ENCODE measurements at regions not wholly inside any gene's neighbourhood (a gene's known extent, or its start where the extent isn't known, plus 50 kb on each side); places are given as distances from the start of the nearest gene placed in this dataset.

DNA sequence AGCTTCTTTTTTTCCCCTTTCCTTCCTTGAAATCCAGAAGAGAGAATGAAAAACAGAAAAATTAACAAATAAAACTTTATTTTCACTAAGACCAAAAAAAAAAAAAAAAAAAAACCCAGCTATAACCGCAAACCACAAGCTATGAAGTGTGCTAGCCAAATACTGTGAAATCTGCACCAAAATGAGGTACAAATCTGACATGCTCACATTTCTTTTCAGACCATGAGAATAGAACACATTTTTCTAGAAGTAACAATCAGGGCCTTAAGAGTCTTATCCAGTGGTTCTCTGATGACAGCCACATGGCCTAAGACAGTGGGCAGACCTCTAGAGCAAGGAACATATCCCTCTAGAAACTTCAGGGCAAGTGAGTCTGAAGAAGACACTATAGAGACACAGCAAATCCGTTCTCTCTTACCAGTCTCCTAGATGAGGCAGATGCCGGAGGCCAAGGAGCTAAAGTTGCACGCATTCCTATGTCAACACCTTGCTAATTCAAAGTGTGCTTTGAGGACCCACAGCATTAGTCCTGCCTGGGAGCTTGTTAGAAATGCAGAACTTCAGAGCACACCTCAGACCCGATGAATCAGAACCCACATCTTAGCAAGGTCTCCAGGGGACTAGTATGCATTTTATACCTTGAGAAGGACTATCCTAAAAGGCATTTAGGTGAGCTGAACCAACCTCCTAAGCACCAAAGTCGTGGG is 317.1 kb downstream of the MYCN start:
- H3K27me3 ChIP-seq (ENCODE audit: insufficient read depth, low read length): no peaks in the 10 kb centered on the region
- peaks cover 4% of the 10 kb centered on the region; the same call in 1 of the 2 replicates for H3K4me1 ChIP-seq (ENCODE audit: insufficient read depth, low read length)
- H3K9ac ChIP-seq (ENCODE audit: low read depth, low read length): no peak overlapping the region
- no peak overlapping the region for H3K27ac ChIP-seq (ENCODE audit: low read depth, low read length)
- H3K36me3 ChIP-seq (ENCODE audit: insufficient read depth, low read length): no peaks in the 10 kb centered on the region
- 88% methylated on average over 6 of the region's 6 CpGs for WGBS
- no peak overlapping the region for H3K4me3 ChIP-seq (ENCODE audit: low read length)
- H3K9me3 ChIP-seq (ENCODE audit: insufficient read depth, low read depth, low read length): 0 out of 2 replicates have a peak, but pooled peaks cover 2% of the 10 kb centered on the region

DNA sequence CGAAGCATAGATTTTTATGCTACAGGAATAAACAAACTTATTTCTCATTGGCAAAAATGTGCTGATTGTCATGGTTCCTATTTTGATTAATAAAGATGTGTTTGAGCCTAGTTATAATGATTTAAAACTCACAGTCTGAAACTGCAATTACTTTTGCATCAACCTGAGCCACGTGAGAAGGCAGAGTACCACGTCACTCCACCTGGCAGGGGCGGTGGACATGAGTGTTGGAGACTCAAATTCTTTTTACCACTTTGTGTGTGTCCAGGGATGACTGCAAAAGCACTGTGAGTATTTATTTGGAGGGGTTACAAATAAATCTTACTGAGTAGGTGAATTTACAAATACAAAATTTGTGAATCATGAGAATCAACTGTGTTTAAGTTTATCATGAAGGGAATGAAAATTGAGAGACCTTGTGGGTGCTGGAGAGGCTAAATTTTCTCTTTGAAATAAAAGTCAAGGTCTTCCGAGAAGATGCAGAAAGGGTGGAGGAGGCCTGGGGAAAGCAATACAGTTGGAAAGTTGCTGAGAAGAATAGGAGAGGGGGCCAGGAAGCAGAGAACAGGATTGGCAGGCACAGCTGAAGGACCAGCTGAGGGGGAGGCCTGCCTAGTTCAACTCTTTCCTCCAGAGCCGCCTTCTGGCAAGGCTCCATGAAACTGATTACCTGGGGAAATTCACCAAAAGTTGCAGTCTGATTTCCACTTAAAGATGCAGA is 316.4 kb downstream of the MYCN start:
- H3K9ac ChIP-seq (ENCODE audit: low read depth, low read length): no peak overlapping the region
- no peaks in the 10 kb centered on the region for H3K27me3 ChIP-seq (ENCODE audit: insufficient read depth, low read length)
- 93% methylated on average over 6 of the region's 6 CpGs for WGBS
- 0 out of 2 replicates have a peak, but pooled peaks cover 4% of the 10 kb centered on the region for H3K4me1 ChIP-seq (ENCODE audit: insufficient read depth, low read length)
- H3K27ac ChIP-seq (ENCODE audit: low read depth, low read length): no peak overlapping the region
- no peaks in the 10 kb centered on the region for H3K36me3 ChIP-seq (ENCODE audit: insufficient read depth, low read length)
- 0 out of 2 replicates have a peak, but pooled peaks cover 2% of the 10 kb centered on the region for H3K9me3 ChIP-seq (ENCODE audit: insufficient read depth, low read depth, low read length)
- H3K4me3 ChIP-seq (ENCODE audit: low read length): no peak overlapping the region

DNA sequence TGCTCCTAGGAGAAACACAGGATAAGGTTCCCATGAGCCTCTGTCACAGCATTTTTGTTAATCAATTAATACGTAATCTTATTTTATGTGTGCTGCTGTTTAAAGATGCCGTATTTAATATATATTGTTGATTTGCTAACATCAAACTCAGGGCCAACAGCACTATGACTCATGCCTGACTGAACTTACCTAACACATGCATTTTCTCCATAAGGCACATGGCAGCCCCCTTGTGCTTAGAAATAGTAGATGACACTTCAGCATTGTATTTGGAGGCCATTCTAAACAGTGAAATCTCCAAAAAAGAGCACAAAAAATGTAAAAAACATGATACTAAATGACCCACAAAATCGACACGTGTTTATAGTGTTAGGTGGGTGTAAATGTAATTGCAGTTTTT is 314.8 kb downstream of the MYCN start:
- Histone ChIP-seq H3K4me3 (ENCODE audit: low read length) (no peak overlapping the region), H3K27ac (ENCODE audit: low read depth, low read length) (no peak overlapping the region), H3K36me3 (ENCODE audit: insufficient read depth, low read length) (no peaks in the 10 kb centered on the region), H3K9me3 (ENCODE audit: insufficient read depth, low read depth, low read length) (0 out of 2 replicates have a peak, but pooled peaks cover 2% of the 10 kb centered on the region), H3K4me1 (ENCODE audit: insufficient read depth, low read length) (0 out of 2 replicates have a peak, but pooled peaks cover 6% of the 10 kb centered on the region), H3K9ac (ENCODE audit: low read depth, low read length) (no peak overlapping the region), H3K27me3 (ENCODE audit: insufficient read depth, low read length) (no peaks in the 10 kb centered on the region)
- WGBS: 100% methylated on average over 3 of the region's 4 CpGs

DNA sequence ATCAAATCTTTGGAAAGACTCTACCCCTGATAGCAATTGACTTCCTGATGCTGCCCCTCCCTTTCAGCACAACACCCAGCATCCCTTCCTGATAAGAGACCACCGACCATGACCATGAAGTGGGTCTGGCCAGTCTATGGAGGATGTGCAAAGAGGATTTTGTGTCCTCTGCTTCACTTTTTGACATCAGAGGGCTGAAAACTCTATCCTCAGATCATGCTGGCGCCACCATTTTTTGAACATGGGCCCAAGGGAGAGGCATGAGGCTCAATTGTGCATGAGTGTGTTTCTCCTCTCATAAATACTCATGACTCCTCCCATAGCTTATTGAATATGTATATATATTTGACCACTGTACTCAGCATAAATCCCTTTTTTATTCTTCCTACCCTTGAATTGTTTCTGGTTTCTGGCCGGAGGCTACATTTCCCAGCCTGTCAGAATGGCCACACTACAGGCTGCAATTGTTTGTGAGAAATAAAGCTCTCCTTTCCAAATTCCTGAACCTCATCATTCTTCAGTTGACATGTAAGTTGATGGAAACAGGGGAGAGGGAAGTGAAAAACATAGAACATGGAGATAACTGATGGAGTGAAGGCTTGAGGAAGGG is 314.1 kb downstream of the MYCN start:
- 0 out of 2 replicates have a peak, but pooled peaks cover 2% of the 10 kb centered on the region for H3K9me3 ChIP-seq (ENCODE audit: insufficient read depth, low read depth, low read length)
- no peak overlapping the region for H3K27ac ChIP-seq (ENCODE audit: low read depth, low read length)
- no peak overlapping the region for H3K9ac ChIP-seq (ENCODE audit: low read depth, low read length)
- H3K4me1 ChIP-seq (ENCODE audit: insufficient read depth, low read length): 0 out of 2 replicates have a peak, but pooled peaks cover 7% of the 10 kb centered on the region
- H3K27me3 ChIP-seq (ENCODE audit: insufficient read depth, low read length): no peaks in the 10 kb centered on the region
- no peaks in the 10 kb centered on the region for H3K36me3 ChIP-seq (ENCODE audit: insufficient read depth, low read length)
- H3K4me3 ChIP-seq (ENCODE audit: low read length): no peak overlapping the region
- 85% methylated on average over 3 of the region's 3 CpGs for WGBS

DNA sequence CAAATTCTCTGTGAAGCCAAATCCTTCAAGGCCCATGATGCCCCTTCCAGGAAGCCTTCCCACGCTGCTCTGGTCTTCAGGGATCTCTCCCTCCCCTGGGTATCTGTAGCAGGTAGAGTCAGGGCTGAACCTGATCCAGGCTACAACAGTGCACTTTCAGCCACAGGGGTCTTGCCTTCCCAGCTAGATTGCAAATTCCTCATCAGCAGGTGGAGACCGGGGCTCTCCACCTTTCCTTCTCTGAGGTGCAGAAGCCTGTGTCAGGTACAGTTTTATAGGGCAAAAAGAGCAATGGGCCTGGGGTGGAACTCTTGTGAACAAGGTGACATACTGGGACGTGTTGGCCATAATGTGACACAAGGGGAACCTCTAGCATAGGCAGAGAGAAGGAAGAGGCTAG is 312.9 kb downstream of the MYCN start:
- H3K4me3 ChIP-seq (ENCODE audit: low read length): no peak overlapping the region
- no peaks in the 10 kb centered on the region for H3K36me3 ChIP-seq (ENCODE audit: insufficient read depth, low read length)
- 0 out of 2 replicates have a peak, but pooled peaks cover 2% of the 10 kb centered on the region for H3K9me3 ChIP-seq (ENCODE audit: insufficient read depth, low read depth, low read length)
- no peaks in the 10 kb centered on the region for H3K27me3 ChIP-seq (ENCODE audit: insufficient read depth, low read length)
- H3K4me1 ChIP-seq (ENCODE audit: insufficient read depth, low read length): peaks cover 18% of the 10 kb centered on the region
- WGBS: 90% methylated on average over 3 of the region's 3 CpGs
- no peak overlapping the region for H3K9ac ChIP-seq (ENCODE audit: low read depth, low read length)
- H3K27ac ChIP-seq (ENCODE audit: low read depth, low read length): no peak overlapping the region

DNA sequence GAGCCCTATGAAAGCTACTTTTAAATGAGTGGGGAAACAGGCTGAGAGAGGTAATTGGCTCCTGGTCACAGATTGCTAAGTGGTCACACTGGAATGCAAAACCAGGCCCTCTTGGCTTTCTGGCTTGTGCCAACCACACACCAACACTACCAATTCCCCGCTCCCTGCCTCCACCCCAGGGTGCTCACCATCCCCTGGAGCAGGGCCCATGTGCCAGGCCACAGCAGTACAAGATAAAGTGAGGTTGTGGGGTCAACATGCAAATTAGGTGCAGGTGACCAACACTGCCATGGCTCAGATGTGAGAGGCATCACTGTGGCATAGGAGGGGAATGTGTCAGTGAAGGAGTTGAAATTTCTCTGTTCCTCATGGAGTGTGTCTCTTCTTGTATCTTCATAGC is 312.5 kb downstream of the MYCN start:
- WGBS: 100% methylated on average over 1 of the region's 1 CpG
- H3K4me3 ChIP-seq (ENCODE audit: low read length): no peak overlapping the region
- H3K27ac ChIP-seq (ENCODE audit: low read depth, low read length): no peak overlapping the region
- no peaks in the 10 kb centered on the region for H3K36me3 ChIP-seq (ENCODE audit: insufficient read depth, low read length)
- no peak overlapping the region for H3K9ac ChIP-seq (ENCODE audit: low read depth, low read length)
- H3K27me3 ChIP-seq (ENCODE audit: insufficient read depth, low read length): no peaks in the 10 kb centered on the region
- peaks cover 18% of the 10 kb centered on the region for H3K4me1 ChIP-seq (ENCODE audit: insufficient read depth, low read length)
- 0 out of 2 replicates have a peak, but pooled peaks cover 2% of the 10 kb centered on the region for H3K9me3 ChIP-seq (ENCODE audit: insufficient read depth, low read depth, low read length)

DNA sequence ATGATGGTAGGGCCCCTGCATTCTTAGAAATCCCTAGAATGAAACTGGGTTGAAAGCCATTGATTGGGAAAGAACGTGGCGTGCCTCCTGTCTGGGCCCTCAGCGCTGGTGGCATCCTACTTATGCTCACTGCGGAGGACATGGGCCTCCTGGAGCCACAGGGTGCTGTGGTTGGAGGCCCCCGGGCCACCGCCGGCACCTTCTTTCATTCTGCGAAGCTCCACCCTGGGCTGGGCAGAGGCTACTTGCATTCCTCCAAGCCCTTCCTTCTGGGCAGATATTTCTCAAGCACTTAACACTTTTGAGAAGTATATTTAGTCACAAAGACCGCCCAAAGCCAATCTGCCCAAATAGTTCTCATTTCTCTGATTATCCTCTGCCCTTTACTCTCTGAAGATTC is 311.9 kb downstream of the MYCN start:
- H3K9me3 ChIP-seq (ENCODE audit: insufficient read depth, low read depth, low read length): 0 out of 2 replicates have a peak, but pooled peaks cover 2% of the 10 kb centered on the region
- no peaks in the 10 kb centered on the region for H3K36me3 ChIP-seq (ENCODE audit: insufficient read depth, low read length)
- H3K27ac ChIP-seq (ENCODE audit: low read depth, low read length): no peak overlapping the region
- no peak overlapping the region for H3K9ac ChIP-seq (ENCODE audit: low read depth, low read length)
- peaks cover 18% of the 10 kb centered on the region for H3K4me1 ChIP-seq (ENCODE audit: insufficient read depth, low read length)
- no peak overlapping the region for H3K4me3 ChIP-seq (ENCODE audit: low read length)
- 87% methylated on average over 9 of the region's 9 CpGs for WGBS
- H3K27me3 ChIP-seq (ENCODE audit: insufficient read depth, low read length): no peaks in the 10 kb centered on the region

DNA sequence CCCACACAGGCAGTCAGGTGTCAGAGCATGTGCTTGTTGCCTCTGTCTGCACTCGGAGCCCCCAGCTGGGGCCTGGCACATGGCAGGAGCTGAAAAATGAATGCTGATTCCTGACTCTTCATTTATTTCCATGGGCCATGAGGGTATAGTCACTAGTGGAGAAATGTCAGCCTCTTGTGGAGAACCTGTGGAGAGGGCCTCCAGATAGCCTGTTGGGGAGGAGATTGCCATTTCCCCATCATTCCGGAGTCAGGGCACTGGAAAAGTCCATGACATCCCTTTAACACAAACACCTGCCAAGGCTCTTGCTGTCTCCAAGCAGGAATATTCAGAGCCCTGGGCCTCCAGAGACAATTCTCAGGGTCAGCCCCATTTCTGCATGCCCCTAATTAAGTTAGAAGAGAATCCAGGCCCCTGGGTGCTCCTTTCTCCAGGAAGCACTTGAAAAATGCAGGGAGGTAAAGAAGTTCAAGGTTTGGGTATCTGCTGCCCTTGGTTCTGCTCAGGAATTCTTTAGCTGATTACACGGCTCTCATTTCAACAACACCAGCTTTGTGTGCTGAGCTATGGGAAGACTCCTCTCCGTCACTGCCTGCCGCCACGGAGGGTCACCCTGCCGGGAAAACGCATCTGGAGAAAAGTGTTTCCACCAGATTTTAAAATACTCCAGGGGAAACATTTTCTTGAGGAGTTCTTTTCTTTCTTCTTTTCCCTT is 311.3 kb downstream of the MYCN start:
- H3K4me1 ChIP-seq (ENCODE audit: insufficient read depth, low read length): peaks cover 18% of the 10 kb centered on the region
- no peak overlapping the region for H3K27ac ChIP-seq (ENCODE audit: low read depth, low read length)
- no peaks in the 10 kb centered on the region for H3K36me3 ChIP-seq (ENCODE audit: insufficient read depth, low read length)
- no peaks in the 10 kb centered on the region for H3K27me3 ChIP-seq (ENCODE audit: insufficient read depth, low read length)
- no peak overlapping the region for H3K9ac ChIP-seq (ENCODE audit: low read depth, low read length)
- 71% methylated on average over 8 of the region's 8 CpGs for WGBS
- H3K4me3 ChIP-seq (ENCODE audit: low read length): no peak overlapping the region
- H3K9me3 ChIP-seq (ENCODE audit: insufficient read depth, low read depth, low read length): 0 out of 2 replicates have a peak, but pooled peaks cover 2% of the 10 kb centered on the region

DNA sequence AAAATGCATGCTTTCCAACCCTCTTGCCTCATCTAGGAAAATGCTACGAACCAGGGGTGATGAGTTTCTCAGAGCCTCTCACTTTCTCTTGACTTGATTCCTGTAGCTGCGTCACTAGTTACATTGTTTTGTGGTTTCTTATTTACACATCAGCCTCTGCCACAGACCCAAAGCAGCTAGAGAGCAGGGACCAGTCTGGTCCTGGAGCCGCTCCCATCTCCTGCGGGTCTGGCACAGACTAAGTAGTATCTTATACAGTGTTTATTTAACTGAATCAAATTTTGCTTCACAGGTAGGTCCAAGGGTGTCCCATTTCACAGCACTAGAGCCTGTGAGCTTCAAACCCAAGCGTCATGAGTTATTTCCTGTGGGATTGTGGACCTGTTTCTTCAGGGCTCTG is 310.5 kb downstream of the MYCN start:
- Histone ChIP-seq H3K36me3 (ENCODE audit: insufficient read depth, low read length) (no peaks in the 10 kb centered on the region), H3K4me3 (ENCODE audit: low read length) (no peak overlapping the region), H3K9me3 (ENCODE audit: insufficient read depth, low read depth, low read length) (0 out of 2 replicates have a peak, but pooled peaks cover 2% of the 10 kb centered on the region), H3K9ac (ENCODE audit: low read depth, low read length) (no peak overlapping the region), H3K27ac (ENCODE audit: low read depth, low read length) (no peak overlapping the region), H3K4me1 (ENCODE audit: insufficient read depth, low read length) (peaks cover 18% of the 10 kb centered on the region), H3K27me3 (ENCODE audit: insufficient read depth, low read length) (no peaks in the 10 kb centered on the region)
- 94% methylated on average over 5 of the region's 5 CpGs for WGBS

DNA sequence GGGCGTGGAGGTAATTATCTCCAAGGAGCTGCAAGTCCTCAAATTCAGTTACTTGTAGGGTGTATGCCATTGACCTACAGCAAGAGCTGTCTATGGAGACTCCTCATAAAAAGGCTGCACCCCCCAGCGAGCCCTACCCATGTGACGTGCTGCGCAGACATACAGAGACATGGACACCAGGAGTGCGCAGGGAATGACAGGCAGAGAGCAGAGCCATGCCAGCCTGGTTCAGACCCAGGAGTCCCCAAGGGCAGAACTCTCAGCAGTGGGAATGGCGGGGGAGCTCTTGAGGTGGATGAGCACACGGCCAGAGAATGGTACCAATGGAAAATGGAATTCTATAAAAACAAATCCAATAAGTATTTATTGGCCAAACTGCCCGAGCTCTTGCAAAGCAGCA is 310.1 kb downstream of the MYCN start:
- no peak overlapping the region for H3K4me3 ChIP-seq (ENCODE audit: low read length)
- no peaks in the 10 kb centered on the region for H3K36me3 ChIP-seq (ENCODE audit: insufficient read depth, low read length)
- H3K27ac ChIP-seq (ENCODE audit: low read depth, low read length): no peak overlapping the region
- peaks cover 18% of the 10 kb centered on the region for H3K4me1 ChIP-seq (ENCODE audit: insufficient read depth, low read length)
- H3K9me3 ChIP-seq (ENCODE audit: insufficient read depth, low read depth, low read length): 0 out of 2 replicates have a peak, but pooled peaks cover 2% of the 10 kb centered on the region
- H3K9ac ChIP-seq (ENCODE audit: low read depth, low read length): no peak overlapping the region
- H3K27me3 ChIP-seq (ENCODE audit: insufficient read depth, low read length): no peaks in the 10 kb centered on the region
- 97% methylated on average over 7 of the region's 8 CpGs for WGBS
